ENCODE measurements at regions not wholly inside any gene's neighbourhood (a gene's known extent, or its start where the extent isn't known, plus 50 kb on each side); places are given as distances from the start of the nearest gene placed in this dataset.

DNA sequence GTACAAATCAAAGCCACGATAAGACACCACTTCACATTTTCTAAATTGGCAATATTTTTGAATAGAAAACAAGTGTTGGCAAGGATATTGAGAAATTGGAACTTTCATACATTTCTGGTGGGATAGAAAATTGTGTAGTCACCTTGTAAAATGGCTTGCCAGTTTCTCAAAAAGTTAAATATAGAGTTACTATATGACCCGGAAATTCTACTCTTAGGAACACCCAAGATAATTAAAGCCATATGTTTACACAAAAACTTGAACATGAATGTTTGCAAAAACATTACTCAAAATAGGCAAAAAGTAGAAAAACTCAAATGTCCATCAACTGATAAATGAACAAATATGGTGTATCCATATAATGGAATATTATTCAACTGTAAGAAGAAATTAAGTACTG, 552.5 kb downstream of the TBC1D4 start:
- H3K27ac ChIP-seq = no peak overlapping the region
- intact Hi-C loops (cut with DNase I) = no loop called here
- H3K4me3 ChIP-seq (replicated peaks in 1 of 3) = no peak overlapping the region
- DNase-seq = no peak
- H3K4me1 ChIP-seq = no peaks in the 10 kb centered on the region
- H3K9me3 ChIP-seq = no peaks in the 10 kb centered on the region
- TF ChIP-seq, protein P1, sequence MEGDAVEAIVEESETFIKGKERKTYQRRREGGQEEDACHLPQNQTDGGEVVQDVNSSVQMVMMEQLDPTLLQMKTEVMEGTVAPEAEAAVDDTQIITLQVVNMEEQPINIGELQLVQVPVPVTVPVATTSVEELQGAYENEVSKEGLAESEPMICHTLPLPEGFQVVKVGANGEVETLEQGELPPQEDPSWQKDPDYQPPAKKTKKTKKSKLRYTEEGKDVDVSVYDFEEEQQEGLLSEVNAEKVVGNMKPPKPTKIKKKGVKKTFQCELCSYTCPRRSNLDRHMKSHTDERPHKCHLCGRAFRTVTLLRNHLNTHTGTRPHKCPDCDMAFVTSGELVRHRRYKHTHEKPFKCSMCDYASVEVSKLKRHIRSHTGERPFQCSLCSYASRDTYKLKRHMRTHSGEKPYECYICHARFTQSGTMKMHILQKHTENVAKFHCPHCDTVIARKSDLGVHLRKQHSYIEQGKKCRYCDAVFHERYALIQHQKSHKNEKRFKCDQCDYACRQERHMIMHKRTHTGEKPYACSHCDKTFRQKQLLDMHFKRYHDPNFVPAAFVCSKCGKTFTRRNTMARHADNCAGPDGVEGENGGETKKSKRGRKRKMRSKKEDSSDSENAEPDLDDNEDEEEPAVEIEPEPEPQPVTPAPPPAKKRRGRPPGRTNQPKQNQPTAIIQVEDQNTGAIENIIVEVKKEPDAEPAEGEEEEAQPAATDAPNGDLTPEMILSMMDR (IDR thresholded peaks at IDR 0.05) = no peak
- TF ChIP-seq POLR2A (IDR thresholded peaks at IDR 0.05) = no peak
- WGBS, 2 donors = 74 to 78% methylated on average over 2 of the region's 2 CpGs
- H3K27me3 ChIP-seq = no peaks in the 10 kb centered on the region
- H3K36me3 ChIP-seq = no peaks in the 10 kb centered on the region

DNA sequence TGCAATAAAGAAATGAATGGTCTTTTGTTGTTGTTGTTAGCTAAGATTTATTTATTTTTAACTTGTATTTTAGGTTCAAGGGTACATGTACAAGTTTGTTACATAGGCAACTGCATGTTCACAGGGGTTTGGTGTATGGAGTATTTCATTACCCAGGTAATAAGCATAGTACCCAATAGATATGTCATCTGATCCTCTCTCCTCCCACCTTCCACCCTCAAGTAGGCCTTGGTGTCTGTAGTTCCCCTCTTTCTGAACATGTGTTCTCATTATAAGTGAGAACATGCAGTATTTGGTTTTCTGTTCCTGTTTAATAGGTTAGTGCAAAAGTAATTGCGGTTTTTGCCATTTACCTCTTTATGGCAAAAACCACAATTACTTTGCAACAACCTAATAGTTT, 554.1 kb downstream of the TBC1D4 start:
- Histone ChIP-seq H3K9me3 (no peaks in the 10 kb centered on the region), H3K27me3 (no peaks in the 10 kb centered on the region), H3K27ac (no peak overlapping the region), H3K4me1 (no peaks in the 10 kb centered on the region), H3K4me3 (replicated peaks in 1 of 3) (no peak overlapping the region), H3K36me3 (no peaks in the 10 kb centered on the region)
- no peak for DNase-seq
- intact Hi-C loops (cut with DNase I) = no loop called here
- WGBS, 2 donors = 49 to 53% methylated on average over 1 of the region's 1 CpG
- no peak for TF ChIP-seq POLR2A (IDR thresholded peaks at IDR 0.05)
- TF ChIP-seq, protein P1 (IDR thresholded peaks at IDR 0.05) = no peak

DNA sequence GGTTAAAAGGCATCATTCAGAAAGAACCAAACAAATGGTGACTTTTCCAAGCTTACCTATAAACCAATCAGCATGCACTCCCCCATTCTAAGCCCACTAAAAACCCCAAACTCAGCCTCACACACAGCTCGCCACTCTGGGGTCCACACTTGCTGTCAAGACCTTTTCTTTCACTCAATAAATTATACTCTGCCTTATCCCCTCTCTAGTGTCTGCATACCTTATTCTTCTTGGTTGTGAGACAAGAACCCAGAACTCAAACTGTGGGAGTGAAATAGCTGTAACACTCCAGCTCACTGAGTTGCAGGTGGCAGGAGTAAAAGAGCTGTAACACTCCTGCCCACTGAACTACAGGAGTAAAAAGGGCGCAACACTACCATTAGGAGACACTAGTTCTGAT, 559.0 kb downstream of the TBC1D4 start:
- no peaks in the 10 kb centered on the region for H3K4me1 ChIP-seq
- no peak for TF ChIP-seq POLR2A (IDR thresholded peaks at IDR 0.05)
- TF ChIP-seq, protein P1 (IDR thresholded peaks at IDR 0.05) = no peak
- no peaks in the 10 kb centered on the region for H3K27me3 ChIP-seq
- DNase-seq = no peak
- no peaks in the 10 kb centered on the region for H3K36me3 ChIP-seq
- intact Hi-C loops (cut with DNase I) = no loop called here
- H3K4me3 ChIP-seq (replicated peaks in 1 of 3) = no peak overlapping the region
- 88 to 90% methylated on average over 2 of the region's 2 CpGs for WGBS, 2 donors
- no peak overlapping the region for H3K27ac ChIP-seq
- no peaks in the 10 kb centered on the region for H3K9me3 ChIP-seq

DNA sequence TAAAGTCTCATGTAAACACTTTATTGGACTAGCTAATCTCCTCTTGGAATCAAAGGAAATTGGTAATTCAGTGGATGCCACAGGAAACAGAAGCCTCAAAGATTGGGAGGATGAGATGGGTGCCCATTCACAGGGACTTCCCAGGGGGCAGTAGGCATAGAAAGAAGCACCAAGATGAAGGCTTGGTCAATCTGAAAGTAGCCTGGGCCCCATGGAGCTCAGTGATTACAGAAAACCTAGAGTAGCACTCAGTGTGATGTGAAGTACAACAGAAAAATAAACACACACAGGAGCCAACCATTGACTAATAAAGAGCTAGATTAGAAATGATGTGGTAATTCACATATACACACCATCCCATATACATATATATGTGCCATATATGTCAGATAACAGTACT, 560.6 kb downstream of the TBC1D4 start:
- TF ChIP-seq POLR2A (IDR thresholded peaks at IDR 0.05) = no peak
- TF ChIP-seq, protein P1 (IDR thresholded peaks at IDR 0.05) = no peak
- H3K27ac ChIP-seq = no peak overlapping the region
- no peaks in the 10 kb centered on the region for H3K36me3 ChIP-seq
- no peaks in the 10 kb centered on the region for H3K4me1 ChIP-seq
- DNase-seq = no peak
- H3K27me3 ChIP-seq = no peaks in the 10 kb centered on the region
- intact Hi-C loops (cut with DNase I) = no loop called here
- H3K4me3 ChIP-seq (replicated peaks in 1 of 3) = no peak overlapping the region
- H3K9me3 ChIP-seq = no peaks in the 10 kb centered on the region

DNA sequence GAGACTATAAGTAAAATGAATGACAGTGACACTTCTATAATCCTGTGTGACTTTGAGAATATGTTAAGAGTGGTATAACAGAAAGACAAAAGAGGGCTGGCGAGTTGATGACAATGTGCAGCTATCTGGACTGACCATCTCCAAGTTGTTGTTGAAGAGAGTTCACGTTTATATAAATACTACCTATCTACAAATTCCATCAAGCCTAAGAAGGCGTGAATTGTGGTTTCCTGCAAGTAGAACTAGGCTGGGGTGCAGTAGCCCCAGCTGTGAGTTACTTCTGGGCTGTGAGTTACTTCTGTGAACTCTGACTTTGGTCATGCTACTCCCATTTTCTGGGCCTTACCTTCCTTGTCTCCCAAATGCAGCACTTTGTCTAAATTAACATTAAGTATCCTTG, 561.0 kb downstream of the TBC1D4 start:
- WGBS, 2 donors = 55 to 59% methylated on average over 3 of the region's 3 CpGs
- Histone ChIP-seq H3K4me3 (replicated peaks in 1 of 3) (no peak overlapping the region), H3K27me3 (no peaks in the 10 kb centered on the region), H3K9me3 (no peaks in the 10 kb centered on the region), H3K4me1 (no peaks in the 10 kb centered on the region), H3K36me3 (no peaks in the 10 kb centered on the region), H3K27ac (no peak overlapping the region)
- intact Hi-C loops (cut with DNase I) = no loop called here
- TF ChIP-seq POLR2A (IDR thresholded peaks at IDR 0.05) = no peak
- TF ChIP-seq, protein P1 (IDR thresholded peaks at IDR 0.05) = no peak
- no peak for DNase-seq
